H1 (cell line): ENCODE measurements at regions not wholly inside any gene's neighbourhood (a gene's known extent, or its start where the extent isn't known, plus 50 kb on each side); places are given as distances from the start of the nearest gene placed in this dataset.

Source experiments
- CTCF ChIA-PET: fragments of 300-600 bp; sonication (Branson Sonifier 250); formaldehyde crosslinking; loops from one replicate; lab custom pipeline; 2021; ENCODE audit not compliant: partially characterized antibody; lab: Charles Lee
- POLR2A ChIA-PET: fragments of 300-600 bp; sonication (Branson Sonifier 250); formaldehyde crosslinking; loops from one replicate; lab custom pipeline; 2021; ENCODE audit warnings: inconsistent platforms; ENCODE audit not compliant: partially characterized antibody; lab: Charles Lee
- DNase-seq, 2 experiments: peaks; one replicate each; pipeline versions ENCODE4 v3.0.0 to v3.0.0-alpha.2; 2010 to 2022; ENCODE audit warnings: low spot score in 2 of 2, low read depth in 1 of 2, mixed read lengths in 1 of 2
- FAIRE-seq: peaks from 2 replicates; lab custom pipeline; 2011; peaks lifted over from hg19 to GRCh38; lab: Jason Lieb, UNC
- H2AFZ ChIP-seq: 2 replicates; pipeline ENCODE4 v1.8.1; 2012; ENCODE audit warnings: low read length, inconsistent platforms
- H2AK5ac ChIP-seq: 2 replicates; pipeline ENCODE4 v1.6.1; 2013; ENCODE audit warnings: low read depth, low read length
- H2BK120ac ChIP-seq: replicated peaks from 2 replicates; pipeline ENCODE3; 2013; ENCODE audit warnings: low read depth, low read length, inconsistent platforms
- H2BK12ac ChIP-seq: 2 replicates; pipeline ENCODE4 v1.6.1; 2013; ENCODE audit warnings: low read depth, low read length
- H2BK15ac ChIP-seq: 2 replicates; pipeline ENCODE4 v1.6.1; 2013; ENCODE audit warnings: low read length
- H2BK20ac ChIP-seq: 2 replicates; pipeline ENCODE4 v1.6.1; 2013; ENCODE audit warnings: low read length
- H2BK5ac ChIP-seq: 2 replicates; pipeline ENCODE4 v1.6.1; 2013; ENCODE audit warnings: low read depth, low read length
- H3K14ac ChIP-seq: 2 replicates; pipeline ENCODE4 v1.6.1; 2013; ENCODE audit warnings: inconsistent platforms; ENCODE audit not compliant: insufficient read length
- H3K18ac ChIP-seq: 2 replicates; pipeline ENCODE4 v1.6.1; 2013; ENCODE audit warnings: low read length; ENCODE audit errors: extremely low read depth
- H3K23ac ChIP-seq: 2 replicates; pipeline ENCODE4 v1.6.1; 2013; ENCODE audit warnings: inconsistent platforms; ENCODE audit not compliant: insufficient read length
- H3K23me2 ChIP-seq: 2 replicates; pipeline ENCODE4 v1.6.1; 2013; ENCODE audit warnings: low read depth, low read length
- H3K27ac ChIP-seq: 2 replicates; pipeline ENCODE4 v1.6.1; 2011; ENCODE audit warnings: low read depth, low read length, inconsistent platforms
- H3K27me3 ChIP-seq, 4 experiments: replicated peaks in 1 of 4; 1 replicate in 1 of 4; 2 replicates in 3 of 4; pipeline versions ENCODE4 v1.6.1 to v1.8.1; 2011 to 2013; ENCODE audit warnings: low read length in 3 of 4, mild to moderate bottlenecking in 3 of 4, inconsistent platforms in 2 of 4, mixed read lengths in 2 of 4, moderate library complexity in 1 of 4; ENCODE audit not compliant: control insufficient read depth in 3 of 4, insufficient read depth in 3 of 4; ENCODE audit errors: extremely low read depth in 1 of 4
- H3K36me3 ChIP-seq, 4 experiments: 2 replicates each; pipeline versions ENCODE4 v1.6.1 to v1.8.1; 2011 to 2013; ENCODE audit warnings: mild to moderate bottlenecking in 4 of 4, low read length in 3 of 4, moderate library complexity in 2 of 4, control low read depth in 1 of 4, inconsistent platforms in 1 of 4; ENCODE audit not compliant: insufficient read depth in 4 of 4, control insufficient read depth in 2 of 4
- H3K4ac ChIP-seq: replicated peaks from 2 replicates; pipeline ENCODE3; 2013; ENCODE audit warnings: low read length, low read depth, mixed read lengths, inconsistent platforms; ENCODE audit not compliant: insufficient read length
- H3K4me1 ChIP-seq, 4 experiments: replicated peaks in 1 of 4; 1 replicate in 1 of 4; 2 replicates in 3 of 4; pipeline versions ENCODE4 v1.6.1 to v1.8.1; 2011 to 2013; ENCODE audit warnings: low read length in 3 of 4, inconsistent platforms in 2 of 4, mixed read lengths in 1 of 4; ENCODE audit not compliant: insufficient read depth in 4 of 4, control insufficient read depth in 3 of 4
- H3K4me2 ChIP-seq, 2 experiments: 2 replicates each; pipeline versions ENCODE4 v1.6.1 to v1.8.1; 2011 to 2013; ENCODE audit warnings: low read depth in 2 of 2, low read length in 2 of 2, control low read depth in 1 of 2, inconsistent platforms in 1 of 2, mild to moderate bottlenecking in 1 of 2; ENCODE audit not compliant: insufficient read depth in 1 of 2
- H3K4me3 ChIP-seq, 4 experiments: fragments of 200-600, 300-600 bp in 1 of 4; sonication (generic), shearing (Covaris generic), sonication (Bioruptor Twin) in 1 of 4; 2 replicates each; pipeline versions ENCODE4 v1.5.1 to v1.8.1; 2011 to 2016; ENCODE audit warnings: low read length in 4 of 4, low read depth in 3 of 4, control low read depth in 2 of 4, inconsistent platforms in 2 of 4, mild to moderate bottlenecking in 2 of 4, mixed read lengths in 1 of 4, moderate library complexity in 1 of 4; ENCODE audit not compliant: insufficient read depth in 2 of 4; ENCODE audit errors: extremely low read depth in 1 of 4
- H3K56ac ChIP-seq: replicated peaks from 2 replicates; pipeline ENCODE3; 2013; ENCODE audit warnings: low read depth, mild to moderate bottlenecking, mixed read lengths, low read length, inconsistent platforms; ENCODE audit not compliant: insufficient read length
- H3K79me1 ChIP-seq: 2 replicates; pipeline ENCODE4 v1.6.1; 2013; ENCODE audit warnings: low read depth, low read length, control low read depth
- H3K79me2 ChIP-seq, 2 experiments: 2 replicates each; pipeline versions ENCODE4 v1.6.1 to v1.8.1; 2012 to 2013; ENCODE audit warnings: low read length in 2 of 2, mild to moderate bottlenecking in 2 of 2, inconsistent platforms in 1 of 2; ENCODE audit not compliant: insufficient read depth in 2 of 2, control insufficient read depth in 1 of 2
- H3K9ac ChIP-seq, 4 experiments: replicated peaks in 1 of 4; 1 replicate in 1 of 4; 2 replicates in 3 of 4; pipeline versions ENCODE4 v1.6.1 to v1.8.1; 2011 to 2013; ENCODE audit warnings: low read depth in 3 of 4, low read length in 3 of 4, control low read depth in 2 of 4, mild to moderate bottlenecking in 2 of 4, moderate library complexity in 2 of 4, inconsistent platforms in 1 of 4; ENCODE audit errors: extremely low read depth in 1 of 4
- H3K9me3 ChIP-seq, 2 experiments: 2 replicates each; pipeline versions ENCODE4 v1.6.1 to v1.8.1; 2012 to 2013; ENCODE audit warnings: mild to moderate bottlenecking in 2 of 2, moderate library complexity in 2 of 2, control low read depth in 1 of 2, inconsistent platforms in 1 of 2, low read depth in 1 of 2, low read length in 1 of 2, mixed read lengths in 1 of 2; ENCODE audit not compliant: insufficient read depth in 2 of 2
- H4K20me1 ChIP-seq, 2 experiments: replicated peaks in 1 of 2; 2 replicates each; pipeline versions ENCODE3 to v1.8.1; 2011 to 2013; ENCODE audit warnings: inconsistent platforms in 2 of 2, low read length in 2 of 2, mild to moderate bottlenecking in 1 of 2; ENCODE audit not compliant: insufficient read depth in 2 of 2, control insufficient read depth in 1 of 2
- H4K5ac ChIP-seq: 2 replicates; pipeline ENCODE4 v1.6.1; 2013; ENCODE audit warnings: low read length, low read depth, mixed read lengths, inconsistent platforms; ENCODE audit not compliant: insufficient read length
- H4K8ac ChIP-seq: 2 replicates; pipeline ENCODE4 v1.8.0; 2013; ENCODE audit warnings: mild to moderate bottlenecking, moderate library complexity, low read length, inconsistent platforms; ENCODE audit not compliant: insufficient read depth; ENCODE audit errors: extremely low read depth
- H4K91ac ChIP-seq: replicated peaks from 2 replicates; pipeline ENCODE3; 2013; ENCODE audit warnings: low read length, mixed read lengths, inconsistent platforms; ENCODE audit not compliant: insufficient read length
- ASH2L ChIP-seq: fragments of 200-600, 300-600 bp; sonication (generic); IDR thresholded peaks from one replicate; pipeline ENCODE4 v1.7.1; 2017; ENCODE audit warnings: low read length
- BRCA1 ChIP-seq: IDR thresholded peaks from 2 replicates; pipeline ENCODE4 v1.6.1; 2012; ENCODE audit warnings: low read depth, low read length, improper control_type of control experiment
- CBX5 ChIP-seq: fragments of 300-800, 300-1000 bp; sonication (generic); IDR thresholded peaks from 2 replicates; pipeline ENCODE4 v1.7.1; 2016; ENCODE audit warnings: antibody characterized with exemption, low read length, low read depth
- CEBPB ChIP-seq: IDR thresholded peaks from 2 replicates; pipeline ENCODE4 v1.6.1; 2012; ENCODE audit warnings: low read depth, low read length
- CHD2 ChIP-seq: IDR thresholded peaks from 2 replicates; pipeline ENCODE4 v1.6.1; 2012; ENCODE audit warnings: low read length, improper control_type of control experiment
- EGR1 ChIP-seq: IDR thresholded peaks from 2 replicates; pipeline ENCODE4 v1.6.1; 2011; ENCODE audit warnings: low read depth, low read length, borderline replicate concordance
- GTF2F1 ChIP-seq: IDR thresholded peaks from 2 replicates; pipeline ENCODE4 v1.6.1; 2012; ENCODE audit warnings: low read depth, low read length, improper control_type of control experiment, borderline replicate concordance
- HDAC6 ChIP-seq: IDR thresholded peaks from one replicate; pipeline ENCODE4 v1.7.1; 2012; ENCODE audit warnings: low read depth, mild to moderate bottlenecking, inconsistent platforms, low read length, moderate library complexity
- JUND ChIP-seq: IDR thresholded peaks from 2 replicates; pipeline ENCODE4 v1.6.1; 2011; ENCODE audit warnings: mild to moderate bottlenecking, improper control_type of control experiment, low read length
- PHF8 ChIP-seq: fragments of 200-600 bp; sonication (generic); conservative IDR thresholded peaks from 2 replicates; pipeline ENCODE4 v1.7.1; 2012; ENCODE audit warnings: low read depth, mild to moderate bottlenecking, inconsistent platforms, low read length, moderate library complexity
- RAD21 ChIP-seq, 2 experiments: IDR thresholded peaks in 1 of 2; conservative IDR thresholded peaks in 1 of 2; 2 replicates each; pipeline ENCODE4 v1.6.1; 2011; ENCODE audit warnings: low read depth in 2 of 2, low read length in 2 of 2, improper control_type of control experiment in 1 of 2, inconsistent platforms in 1 of 2, mild to moderate bottlenecking in 1 of 2, moderate library complexity in 1 of 2
- SIN3A ChIP-seq, 2 experiments: IDR thresholded peaks in 1 of 2; conservative IDR thresholded peaks in 1 of 2; 2 replicates each; pipeline ENCODE4 v1.6.1; 2011 to 2012; ENCODE audit warnings: low read length in 2 of 2, improper control_type of control experiment in 1 of 2, low read depth in 1 of 2, mild to moderate bottlenecking in 1 of 2
- SP4 ChIP-seq: IDR thresholded peaks from 2 replicates; pipeline ENCODE4 v1.6.1; 2012; ENCODE audit warnings: low read length, inconsistent platforms
- SUZ12 ChIP-seq: fragments of 200-600 bp; sonication (generic); IDR thresholded peaks from 2 replicates; pipeline ENCODE4 v1.6.1; 2012; ENCODE audit warnings: mild to moderate bottlenecking, inconsistent platforms, low read length, moderate library complexity, mixed read lengths
- TCF12 ChIP-seq: IDR thresholded peaks from 2 replicates; pipeline ENCODE4 v1.6.1; 2011; ENCODE audit warnings: low read depth, mild to moderate bottlenecking, low read length
- TF ChIP-seq, protein P1 (sequence below): IDR thresholded peaks from 2 replicates; pipeline ENCODE4 v1.6.1; 2012; ENCODE audit warnings: inconsistent platforms

DNA sequence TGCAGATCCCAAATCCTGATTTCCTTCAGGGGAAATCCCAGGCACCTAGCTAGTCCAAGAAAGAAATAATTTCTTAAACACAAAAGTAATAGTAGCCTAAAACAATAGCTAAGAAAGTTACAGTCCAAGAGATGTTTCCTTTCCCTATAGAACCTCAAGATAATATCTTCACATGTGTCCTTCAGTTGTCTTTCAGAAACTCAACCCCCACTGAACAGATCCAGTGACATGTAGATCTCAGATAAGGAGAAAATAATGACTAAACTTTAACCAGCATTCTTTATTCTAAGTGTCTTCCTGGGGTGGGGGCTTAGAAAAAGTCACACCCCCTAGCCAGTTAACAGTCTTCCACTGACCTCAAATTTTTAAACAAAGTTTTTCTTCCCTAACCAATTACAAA is 131.3 kb upstream of the ADRA1B start:
- no peaks in the 10 kb centered on the region for H3K27me3 ChIP-seq
- no peak overlapping the region for H4K5ac ChIP-seq
- H2BK120ac ChIP-seq, result no peak overlapping the region
- H2AFZ ChIP-seq, result no peak overlapping the region
- H3K27ac ChIP-seq, result no peak overlapping the region
- no peaks in the 10 kb centered on the region for H4K20me1 ChIP-seq
- H3K9me3 ChIP-seq, result no peaks in the 10 kb centered on the region
- H2BK20ac ChIP-seq, result no peak overlapping the region
- H3K23me2 ChIP-seq, result no peaks in the 10 kb centered on the region
- POLR2A ChIA-PET, result no interaction called here
- H3K79me2 ChIP-seq, result no peaks in the 10 kb centered on the region
- H3K56ac ChIP-seq, result no peak overlapping the region
- FAIRE-seq, result no peak
- H3K23ac ChIP-seq, result no peak overlapping the region
- H3K36me3 ChIP-seq, result no peaks in the 10 kb centered on the region
- no peak overlapping the region for H3K14ac ChIP-seq
- H3K4me3 ChIP-seq, result no peak overlapping the region
- CTCF ChIA-PET, result interaction anchor here (1.1 to 1.6 kb wide), 2 partner anchors 11 to 44 kb away, joined by 3 read pairs; no protein-coding TSS in a partner anchor
- H3K18ac ChIP-seq, result no peak overlapping the region
- H4K8ac ChIP-seq, result no peak overlapping the region
- no peak overlapping the region for H2AK5ac ChIP-seq
- H3K4me2 ChIP-seq, result no peak overlapping the region
- H3K9ac ChIP-seq, result no peak overlapping the region
- no peaks in the 10 kb centered on the region for H3K79me1 ChIP-seq
- DNase-seq, result no peak
- no peak overlapping the region for H4K91ac ChIP-seq
- no peak overlapping the region for H2BK5ac ChIP-seq
- H2BK15ac ChIP-seq, result no peak overlapping the region
- no peak overlapping the region for H2BK12ac ChIP-seq
- no peak overlapping the region for H3K4ac ChIP-seq
- H3K4me1 ChIP-seq, result peaks cover 0 to 8% (median under 1%) of the 10 kb centered on the region in 4 experiments; a peak in 2 of 7 replicates
- TF ChIP-seq EGR1 (no peak), JUND (no peak), PHF8 (no peak), ASH2L (no peak), TCF12 (no peak), HDAC6 (no peak), SUZ12 (no peak), CBX5 (no peak), CHD2 (no peak), CEBPB (no peak), SIN3A (conservative IDR thresholded peaks at IDR 0.05 in 1 of 2, IDR thresholded peaks at IDR 0.05 in 1 of 2; ENCODE audit: low read depth in 1 of 2, low read length in 2 of 2) (no peak), BRCA1 (no peak), SP4 (no peak), RAD21 (IDR thresholded peaks at IDR 0.05 in 1 of 2, conservative IDR thresholded peaks at IDR 0.05 in 1 of 2; ENCODE audit: low read depth in 2 of 2, low read length in 2 of 2) (no peak), GTF2F1 (no peak)
- TF ChIP-seq, protein P1, sequence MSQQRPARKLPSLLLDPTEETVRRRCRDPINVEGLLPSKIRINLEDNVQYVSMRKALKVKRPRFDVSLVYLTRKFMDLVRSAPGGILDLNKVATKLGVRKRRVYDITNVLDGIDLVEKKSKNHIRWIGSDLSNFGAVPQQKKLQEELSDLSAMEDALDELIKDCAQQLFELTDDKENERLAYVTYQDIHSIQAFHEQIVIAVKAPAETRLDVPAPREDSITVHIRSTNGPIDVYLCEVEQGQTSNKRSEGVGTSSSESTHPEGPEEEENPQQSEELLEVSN, result no peak
